Loucy (cell line): ENCODE measurements at regions not wholly inside any gene's neighbourhood (a gene's known extent, or its start where the extent isn't known, plus 50 kb on each side); places are given as distances from the start of the nearest gene placed in this dataset.

Source experiments
- CTCF ChIP-seq: fragments of 200-600 bp; sonication (generic); conservative IDR thresholded peaks from 2 replicates; pipeline ENCODE4 v1.5.1; 2014; ENCODE audit warnings: mild to moderate bottlenecking, antibody characterized with exemption, low read length
- EZH2phosphoT487 ChIP-seq: fragments of 200-600 bp; IDR thresholded peaks from 2 replicates; pipeline ENCODE4 v1.6.1; 2018; ENCODE audit warnings: antibody characterized with exemption, mild to moderate bottlenecking, moderate library complexity, borderline replicate concordance

GRCh38 chr12:90585640-90586304, 369.2 kb downstream of the CCER1 start:
- TF ChIP-seq CTCF: no peak
- TF ChIP-seq EZH2phosphoT487: no peak
